Lower leg skin (tissue), 4 donors: ENCODE measurements at regions not wholly inside any gene's neighbourhood (a gene's known extent, or its start where the extent isn't known, plus 50 kb on each side); places are given as distances from the start of the nearest gene placed in this dataset.

Experiments
- DNase-seq, 2 donors: peaks; one replicate each; pipeline ENCODE4 v3.0.0-alpha.2; 2019; ENCODE audit warnings: low spot score in 2 of 2
- H3K4me3 ChIP-seq: fragments of 200-600 bp; sonication (generic); 2 replicates; pipeline ENCODE4 v1.5.1; 2017; ENCODE audit warnings: mild to moderate bottlenecking, low read depth; ENCODE audit not compliant: poor library complexity, severe bottlenecking
- CTCF ChIP-seq, 3 donors: fragments of 450-650 bp; IDR thresholded peaks; one replicate each; pipeline ENCODE4 v1.5.1; 2016; ENCODE audit warnings: antibody characterized with exemption in 3 of 3, mild to moderate bottlenecking in 3 of 3, moderate library complexity in 2 of 3
- POLR2A ChIP-seq, 2 donors: fragments of 450-650 bp; IDR thresholded peaks; one replicate each; pipeline ENCODE4 v1.6.1; 2016 to 2017; ENCODE audit warnings: antibody characterized with exemption in 2 of 2, mild to moderate bottlenecking in 1 of 2, moderate library complexity in 1 of 2
- WGBS, 2 donors: methylation state at CpG; one replicate each; pipeline ENCODE4 v1.1.5; 2018; 5-methylcytosine and 5-hydroxymethylcytosine counted together
- intact Hi-C: fragments of 100-400 bp; cut with DNase I; formaldehyde crosslinking; loops from one replicate; pipeline ENCODE4 v1.15.0; 2023; ENCODE audit warnings: low total_unique reads

GRCh38 chr5:168176941-168177340, 114.5 kb upstream of the WWC1 start:
- H3K4me3 ChIP-seq, result no peak overlapping the region
- intact Hi-C loops, result no loop called here
- 89% methylated on average over 3 of the region's 3 CpGs for WGBS, 2 donors
- TF ChIP-seq CTCF (IDR thresholded peaks at IDR 0.05) (no peak), POLR2A (IDR thresholded peaks at IDR 0.05) (no peak)
- no peak for DNase-seq

GRCh38 chr5:168177831-168178450, 113.5 kb upstream of the WWC1 start:
- TF ChIP-seq CTCF (IDR thresholded peaks at IDR 0.05) (no peak), POLR2A (IDR thresholded peaks at IDR 0.05) (no peak)
- H3K4me3 ChIP-seq, result no peak overlapping the region
- WGBS, 2 donors, result 69 to 71% methylated on average over 14 of the region's 14 CpGs
- intact Hi-C loops, result no loop called here
- DNase-seq, result no peak

- DNase-seq, result no peak
- no peak overlapping the region for H3K4me3 ChIP-seq
- TF ChIP-seq CTCF (IDR thresholded peaks at IDR 0.05), result no peak
- no peak for TF ChIP-seq POLR2A (IDR thresholded peaks at IDR 0.05)
- 38 to 58% methylated on average over 1 of the region's 1 CpG for WGBS, 2 donors
- intact Hi-C loops, result no loop called here
Measured at GRCh38 chr5:168179192-168179593, 112.3 kb upstream of the WWC1 start.

- intact Hi-C loops, result no loop called here
- 89% methylated on average over 6 of the region's 6 CpGs for WGBS, 2 donors
- no peak for TF ChIP-seq CTCF (IDR thresholded peaks at IDR 0.05)
- TF ChIP-seq POLR2A (IDR thresholded peaks at IDR 0.05), result no peak
- H3K4me3 ChIP-seq, result no peak overlapping the region
- no peak for DNase-seq
Measured at GRCh38 chr5:168182269-168182668, 109.2 kb upstream of the WWC1 start.

GRCh38 chr5:168184103-168184502, 107.3 kb upstream of the WWC1 start:
- intact Hi-C loops, result no loop called here
- no peak for DNase-seq
- TF ChIP-seq POLR2A (IDR thresholded peaks at IDR 0.05) (no peak), CTCF (IDR thresholded peaks at IDR 0.05) (no peak)
- 97 to 98% methylated on average over 2 of the region's 2 CpGs for WGBS, 2 donors
- no peak overlapping the region for H3K4me3 ChIP-seq
